ENCODE measurements at regions not wholly inside any gene's neighbourhood (a gene's known extent, or its start where the extent isn't known, plus 50 kb on each side); places are given as distances from the start of the nearest gene placed in this dataset.

GRCh38 chr12:66964629-66965028, 285.8 kb upstream of the GRIP1 start:
- Mint-ChIP-seq H3K27ac (no peak overlapping the region), H3K4me3 (no peak overlapping the region), H3K4me1 (peaks cover 31% of the 10 kb centered on the region), H3K9me3 (no peaks in the 10 kb centered on the region), H3K36me3 (ENCODE audit: low read depth) (no peaks in the 10 kb centered on the region), H3K27me3 (ENCODE audit: insufficient read depth, low read depth, poor library complexity) (peaks cover 2% of the 10 kb centered on the region)
- no peak overlapping the region for H3K27ac ChIP-seq (ENCODE audit: low read depth)
- H3K4me1 ChIP-seq (ENCODE audit: insufficient read depth), result peaks cover 20% of the 10 kb centered on the region
- H3K9me2 ChIP-seq (ENCODE audit: insufficient read depth), result 0 out of 2 replicates have a peak, but pooled peaks cover 3% of the 10 kb centered on the region
- H2AFZ ChIP-seq, result no peak overlapping the region
- no peak overlapping the region for H3K4me3 ChIP-seq
- H3K4me2 ChIP-seq, result no peak overlapping the region
- H3K27me3 ChIP-seq (ENCODE audit: insufficient read depth), result no peaks in the 10 kb centered on the region
- TF ChIP-seq STAT1 (IDR thresholded peaks at IDR 0.05; ENCODE audit: unreplicated experiment) (no peak), REST (IDR thresholded peaks at IDR 0.05; ENCODE audit: unreplicated experiment) (no peak), NANOG (IDR thresholded peaks at IDR 0.05; ENCODE audit: borderline replicate concordance) (no peak), ETS1 (IDR thresholded peaks at IDR 0.05) (no peak), POLR2AphosphoS5 (IDR thresholded peaks at IDR 0.05; ENCODE audit: low read depth) (no peak), ZNF462 (CRISPR knock-in tag; IDR thresholded peaks at IDR 0.05) (no peak), JUNB (IDR thresholded peaks at IDR 0.05; ENCODE audit: unreplicated experiment) (no peak), ZNF331 (CRISPR knock-in tag; IDR thresholded peaks at IDR 0.05; ENCODE audit: low read depth) (no peak), CREB1 (CRISPR knock-in tag; IDR thresholded peaks at IDR 0.05; ENCODE audit: low read depth) (no peak), CTCF (conservative IDR thresholded peaks at IDR 0.05; ENCODE audit: low read depth in 2 of 2) (no peak), EZH2 (IDR thresholded peaks at IDR 0.05; ENCODE audit: low read depth, unreplicated experiment) (no peak), ZNF114 (CRISPR knock-in tag; IDR thresholded peaks at IDR 0.05) (no peak), EZH2phosphoT487 (IDR thresholded peaks at IDR 0.05; ENCODE audit: unreplicated experiment) (no peak)
- H3K36me3 ChIP-seq (ENCODE audit: insufficient read depth), result no peaks in the 10 kb centered on the region
- H4K20me1 ChIP-seq (replicated peaks; ENCODE audit: insufficient read depth), result 0 out of 2 replicates have a peak, but pooled peaks cover 3% of the 10 kb centered on the region
- no peaks in the 10 kb centered on the region for H3K79me2 ChIP-seq (replicated peaks; ENCODE audit: insufficient read depth)
- H3F3A ChIP-seq (replicated peaks; ENCODE audit: low read depth), result no peaks in the 10 kb centered on the region
- ATAC-seq, result no peak
- no peak for DNase-seq (ENCODE audit: low spot score)
